Thyroid gland (tissue), 4 donors: ENCODE measurements at regions not wholly inside any gene's neighbourhood (a gene's known extent, or its start where the extent isn't known, plus 50 kb on each side); places are given as distances from the start of the nearest gene placed in this dataset.
"Not testable (repeated sequence)": the region's sequence is repeated elsewhere in the genome, so short reads cannot be mapped to it uniquely, and the experiment has no call there.

Source experiments
- DNase-seq, 2 donors: peaks; one replicate each; pipeline ENCODE4 v3.0.0-alpha.2; 2019
- H3K27ac ChIP-seq, 3 donors: fragments of 200-600 bp; sonication (generic); 1 replicate in 2 of 3; 2 replicates in 1 of 3; pipeline ENCODE4 v1.5.1; 2016 to 2019; ENCODE audit warnings: mild to moderate bottlenecking in 1 of 3, moderate library complexity in 1 of 3
- H3K27me3 ChIP-seq: fragments of 200-600 bp; sonication (generic); one replicate; pipeline ENCODE4 v1.5.1; 2019
- H3K36me3 ChIP-seq, 2 donors: fragments of 200-600 bp; sonication (generic); one replicate each; pipeline ENCODE4 v1.5.1; 2016 to 2019
- H3K4me1 ChIP-seq, 2 donors: fragments of 200-600 bp; sonication (generic); one replicate each; pipeline ENCODE4 v1.5.1; 2017 to 2019
- H3K4me3 ChIP-seq, 3 donors: fragments of 200-600 bp; sonication (generic); replicated peaks in 1 of 3; 1 replicate in 2 of 3; 2 replicates in 1 of 3; pipeline ENCODE4 v1.5.1; 2016; ENCODE audit warnings: mild to moderate bottlenecking in 1 of 3
- H3K9me3 ChIP-seq: fragments of 200-600 bp; sonication (generic); one replicate; pipeline ENCODE4 v1.5.1; 2017
- CTCF ChIP-seq, 6 experiments: fragments of 200-600 bp in 3 of 6; fragments of 450-650 bp in 3 of 6; sonication (generic) in 3 of 6; IDR thresholded peaks; one replicate each; pipeline ENCODE4 v1.5.1; 2016 to 2019; ENCODE audit warnings: antibody characterized with exemption in 6 of 6, mild to moderate bottlenecking in 2 of 6, inconsistent platforms in 1 of 6, moderate library complexity in 1 of 6
- POLR2A ChIP-seq, 2 donors: fragments of 450-650 bp; IDR thresholded peaks; one replicate each; pipeline ENCODE4 v1.6.1; 2017; ENCODE audit warnings: antibody characterized with exemption in 2 of 2, mild to moderate bottlenecking in 2 of 2, moderate library complexity in 1 of 2
- WGBS, 2 donors: methylation state at CpG; one replicate each; pipeline ENCODE4 v1.1.5; 2017; 5-methylcytosine and 5-hydroxymethylcytosine counted together
- intact Hi-C: fragments of 100-400 bp; cut with DNase I; formaldehyde crosslinking; loops from one replicate; pipeline ENCODE4 v1.15.1; 2023

DNA sequence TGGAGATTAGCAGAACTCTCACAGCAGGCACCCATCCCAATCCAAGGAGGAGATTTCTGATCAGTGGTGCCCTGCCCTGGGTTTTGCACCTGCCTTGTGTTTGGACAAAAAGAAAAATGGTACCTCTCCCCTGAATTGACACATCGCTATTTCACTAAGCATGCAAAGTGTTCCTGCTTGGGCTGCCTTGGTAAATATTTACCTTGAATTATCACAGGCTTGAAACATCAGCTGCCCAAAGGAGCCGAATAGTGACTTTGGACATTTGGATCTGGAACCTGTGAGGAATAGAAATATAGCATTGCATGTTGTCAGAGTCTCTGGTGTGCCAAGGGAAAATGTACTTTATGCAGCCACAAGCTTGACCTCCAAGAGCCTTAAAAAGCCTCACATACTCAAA lies 926.4 kb upstream of the FANCL start:
- no peak for DNase-seq
- Histone ChIP-seq H3K27ac (no peak overlapping the region), H3K4me1 (no peaks in the 10 kb centered on the region), H3K36me3 (no peaks in the 10 kb centered on the region), H3K4me3 (no peak overlapping the region), H3K9me3 (no peaks in the 10 kb centered on the region), H3K27me3 (no peaks in the 10 kb centered on the region)
- 66 to 86% methylated on average over 2 of the region's 2 CpGs for WGBS, 2 donors
- intact Hi-C loops, result no loop called here
- TF ChIP-seq POLR2A (IDR thresholded peaks at IDR 0.05) (no peak), CTCF (IDR thresholded peaks at IDR 0.05) (no peak)

- H3K27ac ChIP-seq, intact Hi-C loops, H3K36me3 ChIP-seq, H3K4me3 ChIP-seq, H3K9me3 ChIP-seq, H3K4me1 ChIP-seq, H3K27me3 ChIP-seq, DNase-seq: not testable (repeated sequence)
- WGBS, 2 donors, result 71 to 80% methylated on average over 1 of the region's 1 CpG
Observed at GRCh38 chr2:59157908-59158307, 916.8 kb upstream of the FANCL start.

DNA sequence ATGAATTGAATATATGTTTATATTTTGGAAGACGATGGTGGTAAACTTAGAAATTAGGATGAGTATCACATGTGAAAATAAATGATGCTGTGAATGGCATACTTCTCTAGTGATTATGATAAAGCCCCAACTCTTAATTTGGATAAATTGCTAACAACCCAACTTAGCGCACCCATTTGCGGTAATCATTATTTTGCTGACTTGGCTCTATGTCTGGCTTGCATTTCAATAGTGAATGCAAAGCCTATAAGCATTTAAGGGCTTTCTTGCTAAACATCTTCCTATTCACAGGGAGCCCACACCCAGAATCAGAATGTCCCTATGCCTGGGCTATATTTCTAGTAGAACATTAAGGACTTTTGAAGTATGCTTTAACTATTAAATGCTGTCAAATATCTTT lies 910.7 kb upstream of the FANCL start:
- H3K4me1 ChIP-seq, result no peaks in the 10 kb centered on the region
- no peaks in the 10 kb centered on the region for H3K36me3 ChIP-seq
- TF ChIP-seq POLR2A (IDR thresholded peaks at IDR 0.05) (no peak), CTCF (IDR thresholded peaks at IDR 0.05) (no peak)
- H3K27ac ChIP-seq, result no peak overlapping the region
- no peaks in the 10 kb centered on the region for H3K27me3 ChIP-seq
- intact Hi-C loops, result no loop called here
- no peak overlapping the region for H3K4me3 ChIP-seq
- DNase-seq, result no peak
- WGBS, 2 donors, result 92 to 97% methylated on average over 3 of the region's 3 CpGs
- no peaks in the 10 kb centered on the region for H3K9me3 ChIP-seq

GRCh38 chr2:59150217-59150849 lies 909.2 kb upstream of the FANCL start:
- DNase-seq, result no peak
- H3K27me3 ChIP-seq, result no peaks in the 10 kb centered on the region
- no peak overlapping the region for H3K27ac ChIP-seq
- no peaks in the 10 kb centered on the region for H3K36me3 ChIP-seq
- no peak overlapping the region for H3K4me3 ChIP-seq
- TF ChIP-seq POLR2A (IDR thresholded peaks at IDR 0.05) (no peak), CTCF (IDR thresholded peaks at IDR 0.05) (no peak)
- intact Hi-C loops, result no loop called here
- H3K4me1 ChIP-seq, result no peaks in the 10 kb centered on the region
- H3K9me3 ChIP-seq, result no peaks in the 10 kb centered on the region
- 84 to 87% methylated on average over 1 of the region's 1 CpG for WGBS, 2 donors

DNA sequence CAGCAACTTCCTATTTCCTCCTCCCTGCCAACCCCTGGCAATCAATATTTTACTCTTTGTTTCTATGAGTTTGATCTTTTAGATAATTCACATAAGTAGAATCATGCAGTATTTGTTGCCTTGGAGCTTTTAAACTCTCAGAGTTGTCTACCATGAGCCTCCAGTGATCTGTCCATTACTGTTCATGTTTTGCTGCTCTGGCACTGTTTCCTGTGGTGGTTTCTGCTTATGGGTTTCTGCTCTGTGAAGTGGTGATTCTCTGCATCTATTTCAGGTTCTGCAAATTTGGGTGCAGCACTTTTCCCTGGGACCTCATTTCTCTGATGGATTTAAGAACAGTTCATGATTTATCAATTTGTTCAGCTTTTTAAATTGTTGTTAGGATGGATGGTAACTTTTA lies 908.1 kb upstream of the FANCL start:
- H3K27me3 ChIP-seq, result no peaks in the 10 kb centered on the region
- no peak overlapping the region for H3K27ac ChIP-seq
- H3K4me3 ChIP-seq, result no peak overlapping the region
- TF ChIP-seq POLR2A (IDR thresholded peaks at IDR 0.05) (no peak), CTCF (IDR thresholded peaks at IDR 0.05) (no peak)
- intact Hi-C loops, result no loop called here
- H3K4me1 ChIP-seq, result no peaks in the 10 kb centered on the region
- H3K9me3 ChIP-seq, result no peaks in the 10 kb centered on the region
- H3K36me3 ChIP-seq, result no peaks in the 10 kb centered on the region
- DNase-seq, result no peak

GRCh38 chr2:59112258-59112657 lies 871.1 kb upstream of the FANCL start:
- H3K4me3 ChIP-seq, result no peak overlapping the region
- H3K27ac ChIP-seq, result no peak overlapping the region
- H3K36me3 ChIP-seq, result no peaks in the 10 kb centered on the region
- H3K4me1 ChIP-seq, result no peaks in the 10 kb centered on the region
- TF ChIP-seq POLR2A (IDR thresholded peaks at IDR 0.05), result no peak
- TF ChIP-seq CTCF (IDR thresholded peaks at IDR 0.05), result no peak
- DNase-seq, result no peak
- no peaks in the 10 kb centered on the region for H3K27me3 ChIP-seq
- intact Hi-C loops, result no loop called here
- 94 to 97% methylated on average over 1 of the region's 1 CpG for WGBS, 2 donors
- H3K9me3 ChIP-seq, result no peaks in the 10 kb centered on the region
